ENCODE measurements at regions not wholly inside any gene's neighbourhood (a gene's known extent, or its start where the extent isn't known, plus 50 kb on each side); places are given as distances from the start of the nearest gene placed in this dataset.

- Mint-ChIP-seq H3K27me3 (no peaks in the 10 kb centered on the region), H3K4me1 (ENCODE audit: low read depth) (no peaks in the 10 kb centered on the region), H3K27ac (no peak overlapping the region), H3K9me3 (ENCODE audit: low read depth) (peaks cover 7% of the 10 kb centered on the region), H3K36me3 (ENCODE audit: insufficient read depth) (no peaks in the 10 kb centered on the region), H3K4me3 (ENCODE audit: low read depth) (no peak overlapping the region)
- no peak for TF ChIP-seq CTCF (IDR thresholded peaks at IDR 0.05; ENCODE audit: unreplicated experiment)
- DNase-seq (ENCODE audit: low spot score, unreplicated experiment) = no peak
Measured at GRCh38 chr2:35356332-35356731, 999.2 kb upstream of the CRIM1 start.

GRCh38 chr2:35355056-35355455 is 1000.5 kb upstream of the CRIM1 start:
- Mint-ChIP-seq H3K4me1 (ENCODE audit: low read depth) (no peaks in the 10 kb centered on the region), H3K27me3 (no peaks in the 10 kb centered on the region), H3K9me3 (ENCODE audit: low read depth) (peaks cover 7% of the 10 kb centered on the region), H3K27ac (no peak overlapping the region), H3K4me3 (ENCODE audit: low read depth) (no peak overlapping the region), H3K36me3 (ENCODE audit: insufficient read depth) (no peaks in the 10 kb centered on the region)
- no peak for DNase-seq (ENCODE audit: low spot score, unreplicated experiment)
- no peak for TF ChIP-seq CTCF (IDR thresholded peaks at IDR 0.05; ENCODE audit: unreplicated experiment)

GRCh38 chr2:35347561-35347960 is 1008.0 kb upstream of the CRIM1 start:
- no peak for TF ChIP-seq CTCF (IDR thresholded peaks at IDR 0.05; ENCODE audit: unreplicated experiment)
- DNase-seq (ENCODE audit: low spot score, unreplicated experiment) = no peak
- Mint-ChIP-seq H3K4me3 (ENCODE audit: low read depth) (no peak overlapping the region), H3K27ac (no peak overlapping the region), H3K27me3 (no peaks in the 10 kb centered on the region), H3K4me1 (ENCODE audit: low read depth) (no peaks in the 10 kb centered on the region), H3K36me3 (ENCODE audit: insufficient read depth) (no peaks in the 10 kb centered on the region), H3K9me3 (ENCODE audit: low read depth) (peaks cover 3% of the 10 kb centered on the region)

GRCh38 chr2:35343135-35343534 is 1012.4 kb upstream of the CRIM1 start:
- Mint-ChIP-seq H3K9me3 (ENCODE audit: low read depth) (peaks cover 12% of the 10 kb centered on the region), H3K36me3 (ENCODE audit: insufficient read depth) (no peaks in the 10 kb centered on the region), H3K4me3 (ENCODE audit: low read depth) (no peak overlapping the region), H3K27me3 (no peaks in the 10 kb centered on the region), H3K27ac (no peak overlapping the region), H3K4me1 (ENCODE audit: low read depth) (no peaks in the 10 kb centered on the region)
- DNase-seq (ENCODE audit: low spot score, unreplicated experiment) = no peak
- peak; percentile 20 for TF ChIP-seq CTCF (IDR thresholded peaks at IDR 0.05; ENCODE audit: unreplicated experiment)

- H3K27me3 Mint-ChIP-seq = no peaks in the 10 kb centered on the region
- H3K4me1 Mint-ChIP-seq (ENCODE audit: low read depth) = no peaks in the 10 kb centered on the region
- peaks cover 12% of the 10 kb centered on the region for H3K9me3 Mint-ChIP-seq (ENCODE audit: low read depth)
- no peak overlapping the region for H3K4me3 Mint-ChIP-seq (ENCODE audit: low read depth)
- DNase-seq (ENCODE audit: low spot score, unreplicated experiment) = no peak
- no peak for TF ChIP-seq CTCF (IDR thresholded peaks at IDR 0.05; ENCODE audit: unreplicated experiment)
- H3K27ac Mint-ChIP-seq = no peak overlapping the region
- H3K36me3 Mint-ChIP-seq (ENCODE audit: insufficient read depth) = no peaks in the 10 kb centered on the region
Measured at GRCh38 chr2:35339211-35339610, 1016.4 kb upstream of the CRIM1 start.
